ENCODE measurements at regions not wholly inside any gene's neighbourhood (a gene's known extent, or its start where the extent isn't known, plus 50 kb on each side); places are given as distances from the start of the nearest gene placed in this dataset.

DNA sequence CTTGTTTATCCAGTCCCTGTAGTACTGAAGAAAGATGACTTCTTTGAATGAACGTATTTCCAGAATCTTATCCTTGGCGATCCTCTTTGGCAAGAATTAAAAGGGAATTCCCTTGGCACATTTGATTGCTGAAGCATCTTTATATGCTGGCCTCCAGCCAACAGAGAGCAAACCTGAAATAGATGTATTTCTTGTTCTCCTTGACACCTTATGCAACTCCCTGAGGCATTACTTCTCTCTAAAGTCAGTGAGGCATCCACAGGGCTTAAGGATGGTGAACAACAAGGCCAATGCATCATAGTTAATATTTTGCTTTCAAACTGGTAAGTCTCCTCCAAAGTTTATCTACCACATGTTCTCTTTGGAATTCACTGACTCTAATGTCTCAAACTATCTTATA is 450.9 kb upstream of the THRB start:
- Histone ChIP-seq H3K4me3 (ENCODE audit: low read length) (no peak overlapping the region), H3K9ac (ENCODE audit: low read length) (no peak overlapping the region), H3K4me2 (ENCODE audit: low read depth, low read length) (no peak overlapping the region), H4K20me1 (ENCODE audit: insufficient read depth, low read length) (no peaks in the 10 kb centered on the region), H3K4me1 (ENCODE audit: low read length) (no peaks in the 10 kb centered on the region), H3K27ac (ENCODE audit: low read length) (no peak overlapping the region), H3K36me3 (replicated peaks; ENCODE audit: insufficient read depth, low read length) (no peaks in the 10 kb centered on the region), H3K79me2 (ENCODE audit: low read length) (no peaks in the 10 kb centered on the region), H2AFZ (ENCODE audit: low read length) (no peak overlapping the region), H3K27me3 (replicated peaks; ENCODE audit: insufficient read depth, low read length) (no peaks in the 10 kb centered on the region), H3F3A (ENCODE audit: insufficient read depth, low read length) (no peaks in the 10 kb centered on the region), H3K9me2 (replicated peaks; ENCODE audit: insufficient read depth, low read length) (no peaks in the 10 kb centered on the region), H3K9me3 (replicated peaks; ENCODE audit: insufficient read depth, low read length) (no peaks in the 10 kb centered on the region)
- no peak for DNase-seq
- TF ChIP-seq, protein P1, sequence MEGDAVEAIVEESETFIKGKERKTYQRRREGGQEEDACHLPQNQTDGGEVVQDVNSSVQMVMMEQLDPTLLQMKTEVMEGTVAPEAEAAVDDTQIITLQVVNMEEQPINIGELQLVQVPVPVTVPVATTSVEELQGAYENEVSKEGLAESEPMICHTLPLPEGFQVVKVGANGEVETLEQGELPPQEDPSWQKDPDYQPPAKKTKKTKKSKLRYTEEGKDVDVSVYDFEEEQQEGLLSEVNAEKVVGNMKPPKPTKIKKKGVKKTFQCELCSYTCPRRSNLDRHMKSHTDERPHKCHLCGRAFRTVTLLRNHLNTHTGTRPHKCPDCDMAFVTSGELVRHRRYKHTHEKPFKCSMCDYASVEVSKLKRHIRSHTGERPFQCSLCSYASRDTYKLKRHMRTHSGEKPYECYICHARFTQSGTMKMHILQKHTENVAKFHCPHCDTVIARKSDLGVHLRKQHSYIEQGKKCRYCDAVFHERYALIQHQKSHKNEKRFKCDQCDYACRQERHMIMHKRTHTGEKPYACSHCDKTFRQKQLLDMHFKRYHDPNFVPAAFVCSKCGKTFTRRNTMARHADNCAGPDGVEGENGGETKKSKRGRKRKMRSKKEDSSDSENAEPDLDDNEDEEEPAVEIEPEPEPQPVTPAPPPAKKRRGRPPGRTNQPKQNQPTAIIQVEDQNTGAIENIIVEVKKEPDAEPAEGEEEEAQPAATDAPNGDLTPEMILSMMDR (IDR thresholded peaks at IDR 0.05; ENCODE audit: low read length) = no peak
- no peak for TF ChIP-seq EZH2phosphoT487 (IDR thresholded peaks at IDR 0.05; ENCODE audit: low read length)
- no peak for TF ChIP-seq EZH2 (optimal IDR thresholded peaks at IDR 0.05; ENCODE audit: low read depth, low read length)

DNA sequence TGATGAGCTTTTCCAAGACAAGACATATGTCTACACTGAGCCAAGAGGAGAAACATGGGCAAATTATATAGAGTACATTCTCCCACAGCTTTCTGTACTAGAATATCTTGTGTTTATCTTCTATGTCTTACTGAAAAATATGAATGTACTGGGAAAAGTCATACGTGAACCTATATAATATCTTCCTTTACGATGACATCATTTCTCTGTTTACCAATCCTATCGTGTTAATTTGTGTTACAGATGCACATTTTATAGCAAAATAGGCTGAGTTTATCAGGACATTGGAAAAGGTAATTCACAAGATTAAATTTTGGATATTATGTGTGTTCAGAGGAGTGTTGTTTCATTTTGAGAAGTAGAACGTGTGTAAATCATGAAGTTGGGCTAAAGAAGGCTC is 452.5 kb upstream of the THRB start:
- Histone ChIP-seq H4K20me1 (ENCODE audit: insufficient read depth, low read length) (no peaks in the 10 kb centered on the region), H3K79me2 (ENCODE audit: low read length) (no peaks in the 10 kb centered on the region), H3K36me3 (replicated peaks; ENCODE audit: insufficient read depth, low read length) (no peaks in the 10 kb centered on the region), H3K4me2 (ENCODE audit: low read depth, low read length) (no peak overlapping the region), H3K4me1 (ENCODE audit: low read length) (no peaks in the 10 kb centered on the region), H3K9me3 (replicated peaks; ENCODE audit: insufficient read depth, low read length) (no peaks in the 10 kb centered on the region), H3K9ac (ENCODE audit: low read length) (no peak overlapping the region), H3K9me2 (replicated peaks; ENCODE audit: insufficient read depth, low read length) (no peaks in the 10 kb centered on the region), H3K27ac (ENCODE audit: low read length) (no peak overlapping the region), H2AFZ (ENCODE audit: low read length) (no peak overlapping the region), H3K27me3 (replicated peaks; ENCODE audit: insufficient read depth, low read length) (no peaks in the 10 kb centered on the region), H3F3A (ENCODE audit: insufficient read depth, low read length) (no peaks in the 10 kb centered on the region), H3K4me3 (ENCODE audit: low read length) (no peak overlapping the region)
- DNase-seq = no peak
- TF ChIP-seq, protein P1 (IDR thresholded peaks at IDR 0.05; ENCODE audit: low read length) = no peak
- TF ChIP-seq EZH2 (optimal IDR thresholded peaks at IDR 0.05; ENCODE audit: low read depth, low read length) = no peak
- TF ChIP-seq EZH2phosphoT487 (IDR thresholded peaks at IDR 0.05; ENCODE audit: low read length) = no peak

DNA sequence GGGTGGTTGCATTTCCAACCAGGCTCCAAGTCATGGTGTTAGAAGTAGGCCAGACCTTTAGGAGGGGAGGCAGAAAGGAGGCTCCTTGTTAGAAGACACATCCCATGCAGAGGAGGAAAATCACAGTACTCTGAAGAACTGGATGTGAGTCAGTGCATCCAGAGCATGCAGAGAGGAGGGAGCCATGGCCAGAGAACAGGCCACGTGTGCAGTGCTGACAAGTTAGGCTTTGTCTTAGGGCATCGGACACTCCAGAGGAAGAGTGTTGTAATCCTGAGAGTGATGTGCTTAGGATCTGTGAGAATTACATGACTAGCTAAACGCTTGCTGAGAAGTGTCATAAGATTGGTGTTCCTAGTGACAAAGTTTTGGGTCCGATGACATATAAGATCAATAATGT is 456.5 kb upstream of the THRB start:
- H3K36me3 ChIP-seq (replicated peaks; ENCODE audit: insufficient read depth, low read length) = no peaks in the 10 kb centered on the region
- H3K4me1 ChIP-seq (ENCODE audit: low read length) = no peaks in the 10 kb centered on the region
- H3K9me3 ChIP-seq (replicated peaks; ENCODE audit: insufficient read depth, low read length) = no peaks in the 10 kb centered on the region
- no peak overlapping the region for H3K4me2 ChIP-seq (ENCODE audit: low read depth, low read length)
- no peaks in the 10 kb centered on the region for H3K9me2 ChIP-seq (replicated peaks; ENCODE audit: insufficient read depth, low read length)
- no peak for TF ChIP-seq EZH2 (optimal IDR thresholded peaks at IDR 0.05; ENCODE audit: low read depth, low read length)
- TF ChIP-seq, protein P1 (IDR thresholded peaks at IDR 0.05; ENCODE audit: low read length) = no peak
- no peak for TF ChIP-seq EZH2phosphoT487 (IDR thresholded peaks at IDR 0.05; ENCODE audit: low read length)
- H2AFZ ChIP-seq (ENCODE audit: low read length) = no peak overlapping the region
- H3K79me2 ChIP-seq (ENCODE audit: low read length) = no peaks in the 10 kb centered on the region
- H3K27ac ChIP-seq (ENCODE audit: low read length) = no peak overlapping the region
- no peaks in the 10 kb centered on the region for H3F3A ChIP-seq (ENCODE audit: insufficient read depth, low read length)
- no peaks in the 10 kb centered on the region for H3K27me3 ChIP-seq (replicated peaks; ENCODE audit: insufficient read depth, low read length)
- no peak overlapping the region for H3K4me3 ChIP-seq (ENCODE audit: low read length)
- no peak overlapping the region for H3K9ac ChIP-seq (ENCODE audit: low read length)
- no peak for DNase-seq
- no peaks in the 10 kb centered on the region for H4K20me1 ChIP-seq (ENCODE audit: insufficient read depth, low read length)
